GM18505 (cell line): ENCODE measurements at regions not wholly inside any gene's neighbourhood (a gene's known extent, or its start where the extent isn't known, plus 50 kb on each side); places are given as distances from the start of the nearest gene placed in this dataset.

Experiments used
- ATAC-seq: cut with Tn5 transposase; IDR thresholded peaks from one replicate; pipeline ENCODE4 v1.9.1; 2021; ENCODE audit not compliant: unreplicated experiment
- POLR2A ChIP-seq: IDR thresholded peaks from 4 replicates; pipeline ENCODE4 v1.6.1; 2011; ENCODE audit warnings: borderline replicate concordance; ENCODE audit not compliant: insufficient read depth, insufficient read length; ENCODE audit errors: extremely low read depth

GRCh38 chr21:41689289-41689583 lies 77.6 kb downstream of the RIPK4 start:
- TF ChIP-seq POLR2A = no peak
- ATAC-seq = no peak

GRCh38 chr21:41687633-41688032 lies 79.2 kb downstream of the RIPK4 start:
- ATAC-seq = no peak
- TF ChIP-seq POLR2A = no peak

- no peak for ATAC-seq
- TF ChIP-seq POLR2A = no peak
These were observed 80.2 kb downstream of the RIPK4 start for GRCh38 chr21:41686664-41687063.

GRCh38 chr21:41685511-41686149 lies 81.2 kb downstream of the RIPK4 start:
- ATAC-seq = no peak

GRCh38 chr21:41684381-41685245 lies 82.2 kb downstream of the RIPK4 start:
- no peak for TF ChIP-seq POLR2A
- ATAC-seq = no peak

More at GRCh38 chr21:41685511-41686149, 81.2 kb downstream of the RIPK4 start:
- no peak for TF ChIP-seq POLR2A

GRCh38 chr21:41683815-41684214 lies 83.0 kb downstream of the RIPK4 start:
- ATAC-seq = no peak
- TF ChIP-seq POLR2A = no peak

GRCh38 chr21:41682719-41683179 lies 84.1 kb downstream of the RIPK4 start:
- no peak for TF ChIP-seq POLR2A

GRCh38 chr21:41681939-41682718 lies 84.7 kb downstream of the RIPK4 start:
- TF ChIP-seq POLR2A = no peak
- no peak for ATAC-seq

More at GRCh38 chr21:41682719-41683179, 84.1 kb downstream of the RIPK4 start:
- ATAC-seq = no peak

GRCh38 chr21:41681348-41681801 lies 85.5 kb downstream of the RIPK4 start:
- no peak for TF ChIP-seq POLR2A
- no peak for ATAC-seq

GRCh38 chr21:41680444-41681347 lies 86.2 kb downstream of the RIPK4 start:
- TF ChIP-seq POLR2A = no peak
- no peak for ATAC-seq

- TF ChIP-seq POLR2A = no peak
- ATAC-seq = no peak
These were observed 87.9 kb downstream of the RIPK4 start for GRCh38 chr21:41678924-41679318.
